ENCODE measurements at regions not wholly inside any gene's neighbourhood (a gene's known extent, or its start where the extent isn't known, plus 50 kb on each side); places are given as distances from the start of the nearest gene placed in this dataset.
"Not testable (repeated sequence)": the region's sequence is repeated elsewhere in the genome, so short reads cannot be mapped to it uniquely, and the experiment has no call there.

DNA sequence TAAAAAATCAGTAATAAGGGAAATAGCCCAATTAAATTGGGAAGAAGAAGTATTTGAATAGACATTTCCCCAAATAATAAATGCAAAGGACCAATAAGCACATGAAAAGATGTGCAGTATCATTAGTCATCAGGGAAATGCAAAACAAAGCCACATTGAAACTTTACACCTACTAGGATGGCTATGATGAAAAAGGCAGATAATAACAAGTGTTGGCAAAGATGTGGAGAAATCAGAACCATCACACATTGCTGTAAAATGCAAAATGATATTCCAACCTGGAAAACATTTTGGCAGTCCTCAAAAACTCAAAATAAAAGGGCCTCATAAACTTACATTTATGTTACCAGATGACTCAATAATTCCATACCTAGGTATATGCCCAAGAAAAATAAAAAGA lies 131.1 kb upstream of the G2E3 start:
- H3K27me3 Mint-ChIP-seq: peaks cover 23% of the 10 kb centered on the region
- H3K27ac Mint-ChIP-seq: no peak overlapping the region
- no peak for DNase-seq
- H3K36me3 Mint-ChIP-seq: no peaks in the 10 kb centered on the region
- H3K4me3 Mint-ChIP-seq: no peak overlapping the region
- no peaks in the 10 kb centered on the region for H3K4me1 Mint-ChIP-seq
- H3K9me3 Mint-ChIP-seq: no peaks in the 10 kb centered on the region

DNA sequence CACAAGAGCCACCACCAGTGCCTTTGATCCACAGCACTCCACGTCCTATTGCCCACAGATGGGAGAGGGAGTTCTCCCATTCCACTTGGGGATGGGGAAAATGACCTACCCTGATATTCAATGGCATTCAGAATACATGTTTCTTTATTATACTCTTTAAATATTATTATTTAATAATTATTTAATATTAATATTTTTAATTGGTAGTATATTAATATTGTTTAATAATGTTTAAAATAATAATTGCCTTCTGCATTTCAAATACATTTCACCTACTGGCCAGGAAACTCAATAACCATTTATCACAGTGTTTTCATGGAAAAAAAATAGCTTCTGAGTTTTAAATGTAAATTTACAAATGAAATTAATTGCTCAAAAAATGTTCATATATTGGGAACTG lies 127.4 kb upstream of the G2E3 start:
- Mint-ChIP-seq H3K27me3 (peaks cover 13% of the 10 kb centered on the region), H3K9me3 (no peaks in the 10 kb centered on the region), H3K4me3 (no peak overlapping the region), H3K27ac (no peak overlapping the region), H3K4me1 (no peaks in the 10 kb centered on the region), H3K36me3 (no peaks in the 10 kb centered on the region)
- DNase-seq: no peak

DNA sequence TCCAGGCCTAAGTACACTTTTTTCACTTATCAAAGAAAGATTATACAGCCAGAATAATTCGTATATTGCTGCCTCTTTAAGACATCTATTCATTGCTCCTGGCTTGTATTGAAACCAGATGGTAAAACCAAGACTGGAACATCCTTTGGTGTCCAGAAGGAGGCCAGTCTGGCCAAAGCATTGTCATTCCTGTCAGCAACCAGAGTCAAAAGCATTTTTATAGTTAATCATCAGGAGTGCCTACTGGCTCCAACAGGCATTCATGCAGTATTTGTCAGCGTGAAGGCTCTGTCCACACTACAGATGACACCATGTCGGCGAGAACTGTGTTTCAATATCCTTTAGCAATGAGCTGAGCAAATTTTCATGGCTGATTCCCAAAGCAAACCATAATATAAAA lies 118.0 kb upstream of the G2E3 start:
- H3K27ac Mint-ChIP-seq: no peak overlapping the region
- H3K27me3 Mint-ChIP-seq: peaks cover 11% of the 10 kb centered on the region

DNA sequence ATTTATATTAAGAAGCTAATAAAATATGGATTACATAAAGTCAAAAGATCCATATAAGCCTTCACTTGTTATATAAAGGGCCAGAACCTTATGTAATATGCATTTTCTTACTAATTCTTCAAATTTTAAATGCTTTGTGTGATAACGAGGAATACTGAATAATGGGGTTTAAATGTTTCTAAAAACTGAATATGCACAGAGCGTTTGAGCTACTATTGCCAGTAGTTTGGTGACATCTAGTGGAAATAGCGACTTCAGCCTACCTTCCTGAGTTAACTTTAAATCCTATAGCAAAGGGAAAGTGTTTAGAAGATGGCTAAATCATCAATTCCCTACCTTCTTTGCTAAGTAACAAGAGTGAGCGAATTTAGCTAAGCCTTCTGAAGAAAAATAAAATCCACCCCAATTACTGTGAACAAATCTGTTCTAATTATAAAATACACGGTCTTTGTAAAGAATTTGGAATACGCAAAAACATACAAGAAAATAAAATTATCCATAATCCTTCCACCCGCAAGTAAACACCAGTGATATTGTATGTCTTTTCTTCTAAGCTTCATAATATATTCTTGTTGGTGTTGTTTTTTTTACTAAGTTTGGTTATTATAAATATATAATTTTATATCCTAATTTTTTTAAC lies 115.5 kb upstream of the G2E3 start:
- H3K27ac Mint-ChIP-seq: no peak overlapping the region
- peaks cover 11% of the 10 kb centered on the region for H3K27me3 Mint-ChIP-seq
- no peaks in the 10 kb centered on the region for H3K36me3 Mint-ChIP-seq
- no peak for DNase-seq
- no peaks in the 10 kb centered on the region for H3K4me1 Mint-ChIP-seq
- H3K9me3 Mint-ChIP-seq: no peaks in the 10 kb centered on the region
- H3K4me3 Mint-ChIP-seq: no peak overlapping the region

More for the DNA sequence above, 118.0 kb upstream of the G2E3 start:
- no peaks in the 10 kb centered on the region for H3K9me3 Mint-ChIP-seq
- H3K4me1 Mint-ChIP-seq: no peaks in the 10 kb centered on the region
- no peak overlapping the region for H3K4me3 Mint-ChIP-seq
- no peaks in the 10 kb centered on the region for H3K36me3 Mint-ChIP-seq
- DNase-seq: no peak

DNA sequence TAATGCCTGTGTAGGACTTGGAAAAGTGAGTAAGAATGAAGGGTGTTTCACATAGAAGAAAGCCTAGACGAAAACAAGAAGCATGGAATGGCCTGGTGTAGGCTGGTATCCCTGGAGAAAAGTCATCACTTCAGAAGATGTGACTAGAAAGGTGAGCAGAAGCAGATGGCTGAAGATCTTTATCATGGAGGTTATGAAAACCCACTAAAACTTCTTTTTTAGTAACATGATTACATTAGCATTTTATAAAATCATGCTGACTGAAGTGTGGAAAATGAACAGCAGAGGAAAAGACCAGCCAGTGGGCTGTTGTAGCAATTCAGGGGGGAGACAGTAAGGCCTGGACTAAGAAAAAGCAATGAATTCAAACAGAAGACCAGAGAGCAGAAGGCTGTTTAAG lies 114.5 kb upstream of the G2E3 start:
- H3K27ac Mint-ChIP-seq: no peak overlapping the region
- H3K4me1 Mint-ChIP-seq: no peaks in the 10 kb centered on the region
- no peaks in the 10 kb centered on the region for H3K9me3 Mint-ChIP-seq
- no peak overlapping the region for H3K4me3 Mint-ChIP-seq
- peaks cover 11% of the 10 kb centered on the region for H3K27me3 Mint-ChIP-seq
- H3K36me3 Mint-ChIP-seq: no peaks in the 10 kb centered on the region
- DNase-seq: no peak

DNA sequence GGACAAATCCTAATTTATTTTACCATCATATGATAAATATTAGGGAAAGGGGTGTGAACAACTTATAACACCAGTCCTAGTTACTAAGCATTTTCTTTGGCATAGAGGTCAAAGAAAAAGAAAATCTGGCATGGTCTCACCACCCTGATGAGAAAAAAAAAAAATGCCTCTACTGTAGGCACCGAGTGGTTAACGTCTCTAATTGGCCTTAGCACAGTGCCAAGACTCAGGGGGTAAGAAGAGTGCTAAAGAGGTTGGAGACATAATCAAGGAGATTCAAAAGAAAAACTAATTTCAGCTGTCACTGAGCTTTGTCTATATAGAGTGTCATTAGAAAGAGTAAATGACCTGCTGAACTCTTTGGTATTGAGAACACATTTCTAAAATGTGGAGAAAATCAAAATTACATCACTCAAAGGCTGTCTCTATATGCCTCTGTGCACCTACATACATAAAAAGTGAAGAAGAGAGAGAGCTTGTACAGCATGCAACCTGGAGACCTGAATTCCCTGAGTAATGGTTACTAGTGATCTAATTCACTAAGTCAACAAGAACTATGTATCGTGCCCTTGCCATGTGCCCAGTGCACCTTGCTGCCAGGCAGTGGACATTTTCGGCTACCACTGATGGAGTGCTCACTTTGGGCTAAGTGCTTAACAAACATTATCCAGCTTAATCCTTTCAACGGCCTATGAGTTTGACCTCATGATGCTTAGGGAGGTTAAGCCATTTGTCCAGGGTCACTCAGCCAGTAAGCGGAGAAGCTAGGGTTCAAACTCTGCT lies 113.8 kb upstream of the G2E3 start:
- Mint-ChIP-seq H3K4me3 (no peak overlapping the region), H3K9me3 (no peaks in the 10 kb centered on the region), H3K27me3 (peaks cover 11% of the 10 kb centered on the region), H3K27ac (no peak overlapping the region), H3K36me3 (no peaks in the 10 kb centered on the region), H3K4me1 (no peaks in the 10 kb centered on the region)
- no peak for DNase-seq

DNA sequence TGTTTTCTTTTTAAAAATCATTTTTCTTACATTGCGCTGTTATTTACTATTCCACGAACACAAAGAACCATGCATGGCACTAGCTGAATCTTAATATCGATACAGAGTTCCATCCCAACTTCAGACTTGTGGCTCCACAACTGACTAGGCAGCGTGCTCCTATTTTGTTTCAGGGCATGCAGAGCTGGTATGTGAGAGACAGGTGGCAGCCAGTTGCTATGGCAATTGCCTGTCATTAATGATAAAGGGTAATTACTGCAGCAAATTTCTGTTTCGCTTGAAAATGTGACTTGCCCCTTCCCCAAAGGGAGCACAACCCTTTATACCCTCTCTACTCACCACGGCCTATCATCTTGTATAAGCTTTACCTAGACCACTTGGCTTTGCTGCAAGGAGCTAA lies 113.1 kb upstream of the G2E3 start:
- H3K4me3 Mint-ChIP-seq: no peak overlapping the region
- H3K27ac Mint-ChIP-seq: no peak overlapping the region
- no peak for DNase-seq
- H3K4me1 Mint-ChIP-seq: no peaks in the 10 kb centered on the region
- H3K9me3 Mint-ChIP-seq: no peaks in the 10 kb centered on the region
- peaks cover 11% of the 10 kb centered on the region for H3K27me3 Mint-ChIP-seq
- no peaks in the 10 kb centered on the region for H3K36me3 Mint-ChIP-seq

DNA sequence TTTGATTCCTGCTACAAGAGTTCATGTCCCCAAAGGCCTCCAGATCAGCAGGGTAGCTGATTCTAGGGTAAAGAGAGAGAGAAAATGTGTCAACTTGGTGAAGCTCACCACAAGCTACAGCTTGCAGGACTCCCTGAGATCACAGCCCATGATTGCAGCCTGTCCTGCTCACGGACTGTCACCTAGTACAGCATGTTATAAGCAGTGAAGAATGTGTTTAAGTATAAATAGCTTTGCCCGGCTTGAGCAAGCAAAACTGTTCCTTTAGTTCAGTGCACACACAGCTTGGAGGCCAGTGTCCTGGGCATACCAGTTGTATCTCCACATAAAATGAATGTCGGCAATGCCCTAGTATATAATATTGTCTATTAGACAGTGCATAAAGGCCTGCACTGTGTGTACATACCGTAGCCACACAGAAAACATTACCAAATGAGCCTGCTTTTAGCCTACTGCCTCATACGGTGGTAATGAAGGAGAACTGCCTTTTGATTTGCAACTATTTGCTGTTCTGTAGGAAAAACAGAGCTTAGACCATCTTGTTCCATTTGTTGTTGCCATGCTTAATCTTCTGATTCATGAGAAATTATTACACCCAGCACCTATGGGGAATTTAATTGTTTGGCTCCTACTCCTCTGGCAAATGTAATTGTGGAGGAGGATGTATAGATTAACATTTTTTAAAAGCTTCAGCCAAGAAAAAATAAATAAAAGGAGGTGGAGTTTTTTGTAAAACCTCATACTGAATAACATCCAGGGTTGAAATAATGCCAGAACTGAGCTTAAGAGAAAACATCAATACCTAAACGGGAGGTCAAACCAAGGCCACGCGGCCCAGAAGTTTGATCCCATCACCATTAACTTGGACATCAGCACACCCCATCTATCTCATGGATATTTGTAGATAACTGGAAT lies 108.1 kb upstream of the G2E3 start:
- Mint-ChIP-seq H3K4me1 (no peaks in the 10 kb centered on the region), H3K9me3 (no peaks in the 10 kb centered on the region), H3K4me3 (no peak overlapping the region), H3K36me3 (no peaks in the 10 kb centered on the region), H3K27ac (no peak overlapping the region), H3K27me3 (peaks cover 4% of the 10 kb centered on the region)
- DNase-seq: no peak

DNA sequence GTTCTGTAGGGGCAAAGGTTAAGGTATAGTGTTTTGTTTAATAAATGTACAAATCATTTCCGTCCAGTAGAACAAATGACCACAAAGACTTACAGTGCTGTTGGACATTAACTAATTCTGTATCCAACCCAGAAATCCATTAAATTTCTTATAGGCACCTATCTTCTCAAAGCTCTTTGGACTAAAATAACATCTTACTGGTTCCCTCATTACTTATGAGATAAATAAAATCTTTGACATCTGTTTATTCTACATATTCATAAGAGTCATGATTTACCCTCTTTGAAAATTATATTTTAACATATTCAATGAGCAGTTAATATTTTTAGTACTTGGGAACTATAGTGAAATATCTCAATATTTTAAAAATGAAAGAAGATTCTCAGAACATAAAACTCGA lies 102.7 kb upstream of the G2E3 start:
- no peaks in the 10 kb centered on the region for H3K36me3 Mint-ChIP-seq
- H3K4me3 Mint-ChIP-seq: no peak overlapping the region
- DNase-seq: no peak
- H3K27me3 Mint-ChIP-seq: peaks cover 15% of the 10 kb centered on the region
- H3K27ac Mint-ChIP-seq: no peak overlapping the region
- H3K4me1 Mint-ChIP-seq: no peaks in the 10 kb centered on the region
- H3K9me3 Mint-ChIP-seq: no peaks in the 10 kb centered on the region

DNA sequence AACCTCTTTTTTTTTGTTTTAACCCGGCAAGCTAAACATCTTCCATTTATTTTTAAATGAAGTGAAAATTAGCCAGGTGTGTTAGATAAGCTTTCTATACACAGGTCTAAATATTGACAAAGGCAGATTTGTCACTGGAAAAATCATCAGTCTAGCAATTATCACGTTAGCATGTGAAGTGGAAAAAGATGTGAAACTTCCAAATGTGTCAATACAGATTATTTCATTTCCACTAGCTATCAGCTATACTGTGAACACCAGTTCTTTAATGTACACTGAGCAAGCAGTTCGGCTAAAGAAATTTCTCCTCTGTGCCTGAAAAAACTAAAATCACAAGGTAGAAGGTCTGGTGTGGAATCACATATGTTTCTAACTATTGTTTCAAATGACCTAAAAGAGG lies 96.6 kb upstream of the G2E3 start:
- Mint-ChIP-seq H3K4me1 (no peaks in the 10 kb centered on the region), H3K27ac (no peak overlapping the region), H3K27me3 (peaks cover 25% of the 10 kb centered on the region), H3K36me3 (no peaks in the 10 kb centered on the region), H3K4me3 (no peak overlapping the region), H3K9me3 (no peaks in the 10 kb centered on the region)
- no peak for DNase-seq

DNA sequence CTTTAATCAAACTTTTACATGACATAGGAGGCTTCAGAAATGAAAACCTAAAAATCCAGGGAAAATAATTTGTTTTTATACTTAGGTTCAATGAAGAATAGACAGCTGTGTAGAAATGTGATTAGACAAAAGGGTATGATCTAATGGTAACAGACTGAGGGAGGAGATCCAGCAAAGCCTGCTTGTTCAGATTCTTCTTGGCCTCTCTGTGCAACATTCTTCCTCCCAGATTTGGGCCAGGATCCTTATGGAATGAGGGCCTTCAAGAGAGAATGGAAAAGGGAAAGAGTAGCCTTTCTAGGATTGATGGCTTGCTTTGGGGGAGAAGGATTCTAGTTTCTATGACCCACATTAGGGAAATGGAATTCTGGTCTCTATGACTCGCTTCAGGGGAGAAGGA lies 94.5 kb upstream of the G2E3 start:
- no peak overlapping the region for H3K27ac Mint-ChIP-seq
- H3K9me3 Mint-ChIP-seq: no peaks in the 10 kb centered on the region
- H3K4me3 Mint-ChIP-seq: no peak overlapping the region
- peaks cover 20% of the 10 kb centered on the region for H3K27me3 Mint-ChIP-seq
- H3K36me3 Mint-ChIP-seq: no peaks in the 10 kb centered on the region
- H3K4me1 Mint-ChIP-seq: no peaks in the 10 kb centered on the region
- DNase-seq: no peak

DNA sequence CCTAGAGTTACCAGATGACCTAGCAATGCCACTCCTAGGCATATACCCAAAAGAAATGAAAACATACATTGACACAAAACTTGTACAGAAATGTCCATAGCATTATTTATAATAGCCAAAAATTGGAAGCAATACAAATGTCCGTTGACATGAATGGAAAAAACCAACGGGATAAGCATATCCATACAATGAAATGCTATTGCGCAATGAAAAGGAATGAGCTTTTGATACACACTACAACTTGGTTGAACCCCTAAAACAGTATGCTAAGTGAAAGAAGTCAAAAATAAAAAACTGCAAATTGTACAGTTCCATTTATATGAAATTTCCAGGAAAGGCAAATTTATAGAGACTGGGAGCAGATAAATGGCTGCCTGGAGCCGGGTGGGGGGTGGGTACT lies 90.6 kb upstream of the G2E3 start:
- H3K4me3 Mint-ChIP-seq: no peak overlapping the region
- no peaks in the 10 kb centered on the region for H3K4me1 Mint-ChIP-seq
- H3K27ac Mint-ChIP-seq: no peak overlapping the region
- H3K9me3 Mint-ChIP-seq: no peaks in the 10 kb centered on the region
- H3K27me3 Mint-ChIP-seq: peaks cover 4% of the 10 kb centered on the region
- no peak for DNase-seq
- no peaks in the 10 kb centered on the region for H3K36me3 Mint-ChIP-seq

DNA sequence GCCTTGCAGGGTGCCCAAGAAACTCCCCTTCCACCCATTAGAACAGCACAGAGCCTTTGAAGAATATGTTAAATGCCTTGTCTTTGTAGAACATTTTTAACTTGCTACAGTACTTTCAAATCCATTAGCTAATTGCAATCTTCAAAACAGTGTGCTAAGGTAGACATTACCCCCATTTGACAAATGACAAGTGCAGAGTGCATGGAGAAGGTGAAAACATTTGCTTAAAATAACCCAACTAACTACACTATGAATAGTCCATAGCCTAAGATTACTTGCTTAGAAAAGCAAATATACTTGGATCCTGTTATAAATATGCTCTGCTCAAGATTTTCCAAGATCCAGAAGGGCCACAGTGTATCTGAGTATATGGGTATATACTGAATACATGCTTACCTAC lies 87.0 kb upstream of the G2E3 start:
- no peaks in the 10 kb centered on the region for H3K27me3 Mint-ChIP-seq
- no peaks in the 10 kb centered on the region for H3K9me3 Mint-ChIP-seq
- H3K36me3 Mint-ChIP-seq: no peaks in the 10 kb centered on the region
- no peak for DNase-seq
- H3K4me3 Mint-ChIP-seq: no peak overlapping the region
- no peaks in the 10 kb centered on the region for H3K4me1 Mint-ChIP-seq
- no peak overlapping the region for H3K27ac Mint-ChIP-seq

DNA sequence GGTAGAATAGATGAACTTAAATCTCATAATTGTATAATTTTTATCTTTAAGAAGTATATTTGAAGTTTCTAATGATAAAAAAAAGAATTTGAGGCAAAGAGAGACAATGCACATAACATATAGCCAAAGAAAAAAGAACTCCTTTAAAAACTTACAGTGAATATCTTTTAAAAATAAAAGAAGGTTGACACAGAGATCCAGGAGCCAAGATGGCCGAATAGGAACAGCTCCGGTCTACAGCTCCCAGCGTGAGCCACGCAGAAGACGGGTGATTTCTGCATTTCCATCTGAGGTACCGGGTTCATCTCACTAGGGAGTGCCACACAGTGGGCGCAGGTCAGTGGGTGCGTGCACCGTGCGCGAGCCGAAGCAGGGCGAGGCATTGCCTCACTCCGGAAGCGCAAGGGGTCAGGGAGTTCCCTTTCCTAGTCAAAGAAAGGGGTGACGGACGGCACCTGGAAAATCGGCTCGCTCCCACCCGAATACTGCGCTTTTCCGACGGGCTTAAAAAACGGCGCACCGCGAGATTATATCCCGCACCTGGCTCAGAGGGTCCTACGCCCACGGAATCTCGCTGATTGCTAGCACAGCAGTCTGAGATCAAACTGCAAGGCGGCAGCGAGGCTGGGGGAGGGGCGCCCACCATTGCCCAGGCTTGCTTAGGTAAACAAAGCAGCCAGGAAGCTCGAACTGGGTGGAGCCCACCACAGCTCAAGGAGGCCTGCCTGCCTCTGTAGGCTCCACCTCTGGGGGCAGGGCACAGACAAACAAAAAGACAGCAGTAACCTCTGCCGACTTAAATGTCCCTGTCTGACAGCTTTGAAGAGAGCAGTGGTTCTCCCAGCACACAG lies 84.9 kb upstream of the G2E3 start:
- H3K36me3 Mint-ChIP-seq: not testable (repeated sequence)

DNA sequence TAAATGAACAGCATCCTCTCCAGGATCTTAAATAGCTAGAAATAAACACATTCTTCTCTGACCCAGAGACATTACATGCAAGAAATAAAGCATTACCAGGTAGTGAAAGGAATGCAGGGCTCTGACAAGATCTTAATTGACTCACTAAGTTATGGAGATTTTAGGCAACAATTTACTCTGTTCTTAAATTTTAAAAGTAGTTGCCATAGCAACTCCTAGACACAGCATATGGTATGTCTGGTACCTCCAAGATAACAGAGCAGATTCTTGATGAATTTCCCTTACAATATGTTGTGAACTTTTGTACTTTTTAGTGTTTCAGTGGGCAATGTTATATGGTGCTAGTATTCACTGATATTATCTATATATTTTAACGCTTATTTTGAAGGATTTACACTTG lies 76.7 kb upstream of the G2E3 start:
- peaks cover 22% of the 10 kb centered on the region for H3K27me3 Mint-ChIP-seq
- H3K27ac Mint-ChIP-seq: no peak overlapping the region
- no peak for DNase-seq
- H3K9me3 Mint-ChIP-seq: no peaks in the 10 kb centered on the region
- H3K36me3 Mint-ChIP-seq: no peaks in the 10 kb centered on the region
- H3K4me3 Mint-ChIP-seq: no peak overlapping the region
- H3K4me1 Mint-ChIP-seq: no peaks in the 10 kb centered on the region

More for the DNA sequence above, 84.9 kb upstream of the G2E3 start:
- DNase-seq, H3K4me1 Mint-ChIP-seq, H3K9me3 Mint-ChIP-seq, H3K4me3 Mint-ChIP-seq, H3K27ac Mint-ChIP-seq, H3K27me3 Mint-ChIP-seq: not testable (repeated sequence)

Data from activated naive CD8-positive, alpha-beta T cell treated with anti-CD3 and anti-CD28 coated beads for 36 hours (primary cell).